MCF 10A (cell line): ENCODE measurements at regions not wholly inside any gene's neighbourhood (a gene's known extent, or its start where the extent isn't known, plus 50 kb on each side); places are given as distances from the start of the nearest gene placed in this dataset.

ENCODE experiments used
- BruUV-seq: library from RNA; stranded (reverse); fragments of 400-500 nt; replicated peaks from 2 replicates; lab custom pipeline; 2021; lab: Mats Ljungman, UMichigan
- CTCF ChIA-PET: fragments of 300-600 bp; sonication (Branson Sonifier 250); formaldehyde crosslinking; extraction: SDS; loops from one replicate; lab custom pipeline; 2021; ENCODE audit warnings: antibody characterized with exemption, inconsistent platforms; lab: Yijun Ruan, JAX
- POLR2A ChIA-PET: fragments of 300-600, 350-650 bp; sonication (Branson Sonifier 250); formaldehyde crosslinking; extraction: SDS; loops from one replicate; lab custom pipeline; 2020; ENCODE audit warnings: antibody characterized with exemption, inconsistent platforms; lab: Yijun Ruan, JAX
- DNase-seq: peaks from one replicate; pipeline ENCODE4 v3.0.0-alpha.2; 2018; ENCODE audit not compliant: unreplicated experiment
- H3K27ac Mint-ChIP-seq: one replicate; pipeline ENCODE4 v1.8.0; 2022; ENCODE audit warnings: mild to moderate bottlenecking, low read depth, mixed read lengths; ENCODE audit not compliant: unreplicated experiment
- H3K27me3 Mint-ChIP-seq: one replicate; pipeline ENCODE4 v1.8.0; 2022; ENCODE audit warnings: mixed read lengths; ENCODE audit not compliant: insufficient read depth, unreplicated experiment
- H3K36me3 Mint-ChIP-seq: one replicate; pipeline ENCODE4 v1.8.0; 2022; ENCODE audit warnings: mild to moderate bottlenecking, moderate library complexity, mixed read lengths; ENCODE audit not compliant: insufficient read depth, unreplicated experiment
- H3K4me1 Mint-ChIP-seq: one replicate; pipeline ENCODE4 v1.8.0; 2022; ENCODE audit warnings: mixed read lengths; ENCODE audit not compliant: insufficient read depth, unreplicated experiment
- H3K4me3 Mint-ChIP-seq: one replicate; pipeline ENCODE4 v1.8.0; 2022; ENCODE audit warnings: mild to moderate bottlenecking, moderate library complexity, mixed read lengths; ENCODE audit not compliant: unreplicated experiment
- H3K9me3 Mint-ChIP-seq: one replicate; pipeline ENCODE4 v1.8.0; 2022; ENCODE audit warnings: mixed read lengths; ENCODE audit not compliant: unreplicated experiment
- CTCF ChIP-seq: fragments of 200-600 bp; IDR thresholded peaks from one replicate; pipeline ENCODE4 v1.8.0; 2022; ENCODE audit warnings: antibody characterized with exemption, mild to moderate bottlenecking; ENCODE audit not compliant: unreplicated experiment
- intact Hi-C: fragments of 100-400 bp; cut with micrococcal nuclease; formaldehyde crosslinking; loops from 2 replicates; pipeline ENCODE4 v1.14.1; 2022

GRCh38 chr1:5594056-5594956 lies 397.9 kb downstream of the NPHP4 start:
- no peak overlapping the region for H3K4me3 Mint-ChIP-seq
- no peaks in the 10 kb centered on the region for H3K36me3 Mint-ChIP-seq
- ChIA-PET POLR2A (interaction anchor here (0.6 kb wide), 1 partner anchor 423 kb away, joined by 3 read pairs; no protein-coding TSS in a partner anchor), CTCF (interaction anchor here (0.5 to 0.7 kb wide), 3 partner anchors 79 to 380 kb away, joined by 3 to 4 read pairs (median 4); no protein-coding TSS in a partner anchor)
- DNase-seq: no peak
- H3K27ac Mint-ChIP-seq: no peak overlapping the region
- H3K9me3 Mint-ChIP-seq: peaks cover 7% of the 10 kb centered on the region
- no peak for TF ChIP-seq CTCF
- peaks cover 11% of the 10 kb centered on the region for H3K27me3 Mint-ChIP-seq
- intact Hi-C loops: no loop called here
- no TSS peak for BruUV-seq
- peaks cover 15% of the 10 kb centered on the region for H3K4me1 Mint-ChIP-seq

GRCh38 chr1:5590717-5591116 lies 401.5 kb downstream of the NPHP4 start:
- intact Hi-C loops: no loop called here
- Mint-ChIP-seq H3K27ac (no peak overlapping the region), H3K4me3 (no peak overlapping the region), H3K4me1 (no peaks in the 10 kb centered on the region), H3K27me3 (peaks cover 19% of the 10 kb centered on the region), H3K9me3 (peaks cover 14% of the 10 kb centered on the region), H3K36me3 (no peaks in the 10 kb centered on the region)
- POLR2A ChIA-PET: no interaction called here
- no TSS peak for BruUV-seq
- no peak for TF ChIP-seq CTCF
- no peak for DNase-seq
- CTCF ChIA-PET: interaction anchor here (0.7 to 1.3 kb wide), 2 partner anchors 21 to 29 kb away, joined by 3 to 4 read pairs; no protein-coding TSS in a partner anchor

GRCh38 chr1:5586629-5587028 lies 405.6 kb downstream of the NPHP4 start:
- Mint-ChIP-seq H3K36me3 (no peaks in the 10 kb centered on the region), H3K9me3 (peaks cover 8% of the 10 kb centered on the region), H3K27ac (no peak overlapping the region), H3K4me1 (no peaks in the 10 kb centered on the region), H3K4me3 (no peak overlapping the region), H3K27me3 (peaks cover 38% of the 10 kb centered on the region)
- no peak for DNase-seq
- no peak for TF ChIP-seq CTCF
- ChIA-PET CTCF (no interaction called here), POLR2A (no interaction called here)
- BruUV-seq: no TSS peak
- intact Hi-C loops: no loop called here

- BruUV-seq: no TSS peak
Observed at GRCh38 chr1:5585256-5585655, 407.0 kb downstream of the NPHP4 start.

More at GRCh38 chr1:5585256-5585655, 407.0 kb downstream of the NPHP4 start:
- DNase-seq: no peak
- no peak overlapping the region for H3K27ac Mint-ChIP-seq
- H3K36me3 Mint-ChIP-seq: no peaks in the 10 kb centered on the region
- POLR2A ChIA-PET: no interaction called here
- H3K4me3 Mint-ChIP-seq: no peak overlapping the region
- peaks cover 51% of the 10 kb centered on the region for H3K27me3 Mint-ChIP-seq
- no peaks in the 10 kb centered on the region for H3K4me1 Mint-ChIP-seq
- TF ChIP-seq CTCF: no peak
- CTCF ChIA-PET: interaction anchor here (0.9 kb wide), 1 partner anchor 12 kb away, joined by 4 read pairs; no protein-coding TSS in a partner anchor
- intact Hi-C loops: no loop called here
- peaks cover 8% of the 10 kb centered on the region for H3K9me3 Mint-ChIP-seq
